GM06990 (cell line): ENCODE measurements at regions not wholly inside any gene's neighbourhood (a gene's known extent, or its start where the extent isn't known, plus 50 kb on each side); places are given as distances from the start of the nearest gene placed in this dataset.

Source experiments
- DNase-seq: peaks from one replicate; pipeline ENCODE4 v3.0.0-alpha.2; 2011; ENCODE audit not compliant: insufficient read length; ENCODE audit errors: extremely low read depth
- H3K27me3 ChIP-seq: replicated peaks from 2 replicates; pipeline ENCODE4 v1.6.0; 2011; ENCODE audit warnings: low read length; ENCODE audit not compliant: control insufficient read depth, insufficient read depth
- H3K36me3 ChIP-seq: 2 replicates; pipeline ENCODE4 v1.5.1; 2011; ENCODE audit warnings: low read length; ENCODE audit not compliant: control insufficient read depth, insufficient read depth
- H3K4me3 ChIP-seq: replicated peaks from 2 replicates; pipeline ENCODE4 v1.5.1; 2011; ENCODE audit warnings: low read depth, mild to moderate bottlenecking, control low read depth, low read length
- TF ChIP-seq, protein P1 (sequence below): IDR thresholded peaks from 2 replicates; pipeline ENCODE4 v1.5.1; 2011; ENCODE audit warnings: low read length, control low read depth, mild to moderate bottlenecking, inconsistent platforms; ENCODE audit not compliant: insufficient read depth, poor library complexity, severe bottlenecking

DNA sequence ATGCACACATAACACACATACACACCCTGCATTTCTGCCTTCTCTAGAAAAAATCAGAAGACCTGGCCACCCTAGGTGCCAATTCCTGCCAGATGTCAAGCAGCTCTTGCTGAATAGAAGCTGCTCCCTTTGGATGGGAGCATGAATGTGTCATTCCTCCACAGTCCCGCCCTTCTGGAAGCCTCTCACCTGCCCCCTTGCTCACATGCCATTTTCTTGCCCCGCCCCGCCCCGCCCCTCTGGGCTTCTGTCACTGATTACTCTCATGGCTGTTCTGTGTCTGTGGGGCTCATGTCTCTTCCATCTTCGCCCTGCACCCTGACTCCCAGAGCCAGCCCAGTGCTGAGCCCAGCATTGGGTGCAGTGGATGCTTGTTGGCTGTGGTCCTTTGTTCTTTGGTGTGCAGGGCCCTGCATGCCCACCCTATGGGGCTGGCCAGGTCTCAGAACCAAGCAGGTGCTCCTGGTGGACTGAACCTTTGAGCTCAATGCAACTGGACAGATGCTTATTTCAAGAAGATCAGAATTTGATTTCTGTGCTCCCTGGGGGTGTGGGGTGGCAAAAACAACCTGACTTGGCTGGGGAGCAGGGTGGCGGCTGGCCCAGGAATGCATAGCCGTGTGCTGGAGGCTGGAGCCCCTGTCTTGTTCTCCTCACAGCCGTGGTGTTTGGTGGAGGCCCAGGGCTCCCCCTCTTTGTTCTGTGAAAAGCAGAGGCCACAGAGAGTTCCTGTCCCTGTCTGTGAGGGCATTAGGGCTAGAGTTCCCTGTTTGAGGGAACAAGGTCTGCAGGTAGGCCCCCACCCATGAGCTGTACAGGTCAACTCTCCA is 140.6 kb upstream of the GLI2 start:
- TF ChIP-seq, protein P1, sequence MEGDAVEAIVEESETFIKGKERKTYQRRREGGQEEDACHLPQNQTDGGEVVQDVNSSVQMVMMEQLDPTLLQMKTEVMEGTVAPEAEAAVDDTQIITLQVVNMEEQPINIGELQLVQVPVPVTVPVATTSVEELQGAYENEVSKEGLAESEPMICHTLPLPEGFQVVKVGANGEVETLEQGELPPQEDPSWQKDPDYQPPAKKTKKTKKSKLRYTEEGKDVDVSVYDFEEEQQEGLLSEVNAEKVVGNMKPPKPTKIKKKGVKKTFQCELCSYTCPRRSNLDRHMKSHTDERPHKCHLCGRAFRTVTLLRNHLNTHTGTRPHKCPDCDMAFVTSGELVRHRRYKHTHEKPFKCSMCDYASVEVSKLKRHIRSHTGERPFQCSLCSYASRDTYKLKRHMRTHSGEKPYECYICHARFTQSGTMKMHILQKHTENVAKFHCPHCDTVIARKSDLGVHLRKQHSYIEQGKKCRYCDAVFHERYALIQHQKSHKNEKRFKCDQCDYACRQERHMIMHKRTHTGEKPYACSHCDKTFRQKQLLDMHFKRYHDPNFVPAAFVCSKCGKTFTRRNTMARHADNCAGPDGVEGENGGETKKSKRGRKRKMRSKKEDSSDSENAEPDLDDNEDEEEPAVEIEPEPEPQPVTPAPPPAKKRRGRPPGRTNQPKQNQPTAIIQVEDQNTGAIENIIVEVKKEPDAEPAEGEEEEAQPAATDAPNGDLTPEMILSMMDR = no peak
- Histone ChIP-seq H3K4me3 (no peak overlapping the region), H3K27me3 (no peaks in the 10 kb centered on the region; the same call in 1 of the 2 replicates), H3K36me3 (no peaks in the 10 kb centered on the region)
- no peak for DNase-seq

DNA sequence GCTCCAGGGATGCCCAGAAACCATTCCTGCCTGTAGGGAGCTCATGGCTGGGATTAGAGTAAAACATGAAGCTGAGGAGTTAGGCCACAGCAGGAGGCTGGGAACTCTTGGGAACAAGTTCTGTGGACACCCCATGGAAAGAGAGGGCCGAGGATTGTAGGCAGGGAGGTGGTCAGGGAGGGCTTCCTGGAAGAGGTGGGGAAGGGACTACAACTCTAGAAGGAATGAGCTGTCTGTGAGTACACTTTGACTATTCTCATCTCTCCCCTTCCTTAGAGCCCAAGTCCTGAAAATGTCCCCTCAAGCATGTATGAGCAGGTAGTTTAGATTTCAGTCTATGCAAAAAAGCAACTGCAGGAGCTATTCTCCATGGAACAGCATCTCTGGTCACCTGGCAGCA is 139.9 kb upstream of the GLI2 start:
- TF ChIP-seq, protein P1 = no peak
- H3K27me3 ChIP-seq = no peaks in the 10 kb centered on the region; the same call in 1 of the 2 replicates
- no peak overlapping the region for H3K4me3 ChIP-seq
- no peaks in the 10 kb centered on the region for H3K36me3 ChIP-seq
- DNase-seq = no peak

DNA sequence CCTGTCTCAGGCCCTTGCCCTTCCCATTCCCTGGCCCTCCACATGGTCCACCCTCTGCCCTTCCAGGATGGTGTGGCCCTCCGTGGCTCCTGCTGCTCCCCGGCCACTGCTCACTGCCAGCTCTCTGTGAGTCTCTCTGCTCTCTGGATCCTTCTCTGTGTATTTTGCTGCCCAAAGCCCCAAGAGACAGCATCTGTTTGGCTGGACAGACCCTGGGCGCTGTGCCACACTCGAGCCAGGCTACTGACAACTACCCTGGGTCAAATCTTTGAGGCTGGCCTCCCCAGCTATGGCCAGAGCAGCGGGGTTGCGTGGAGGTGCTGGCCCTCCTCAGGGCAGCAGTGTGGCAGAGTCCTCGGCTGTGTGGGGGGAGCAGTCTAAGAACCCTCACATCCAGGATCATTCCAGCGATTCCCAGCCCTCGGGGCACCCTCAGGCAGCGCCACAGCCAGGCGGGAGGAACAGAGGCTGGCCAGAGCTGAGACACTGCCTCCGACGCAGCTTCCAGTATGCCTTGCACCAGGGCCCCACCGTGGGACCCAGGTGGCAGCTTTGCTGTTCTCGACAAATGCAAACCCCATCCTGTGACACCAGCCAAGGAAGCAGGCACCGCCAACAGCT is 139.4 kb upstream of the GLI2 start:
- H3K36me3 ChIP-seq = no peaks in the 10 kb centered on the region
- H3K4me3 ChIP-seq = no peak overlapping the region
- no peak for DNase-seq
- TF ChIP-seq, protein P1 = no peak
- H3K27me3 ChIP-seq = no peaks in the 10 kb centered on the region; the same call in 1 of the 2 replicates

DNA sequence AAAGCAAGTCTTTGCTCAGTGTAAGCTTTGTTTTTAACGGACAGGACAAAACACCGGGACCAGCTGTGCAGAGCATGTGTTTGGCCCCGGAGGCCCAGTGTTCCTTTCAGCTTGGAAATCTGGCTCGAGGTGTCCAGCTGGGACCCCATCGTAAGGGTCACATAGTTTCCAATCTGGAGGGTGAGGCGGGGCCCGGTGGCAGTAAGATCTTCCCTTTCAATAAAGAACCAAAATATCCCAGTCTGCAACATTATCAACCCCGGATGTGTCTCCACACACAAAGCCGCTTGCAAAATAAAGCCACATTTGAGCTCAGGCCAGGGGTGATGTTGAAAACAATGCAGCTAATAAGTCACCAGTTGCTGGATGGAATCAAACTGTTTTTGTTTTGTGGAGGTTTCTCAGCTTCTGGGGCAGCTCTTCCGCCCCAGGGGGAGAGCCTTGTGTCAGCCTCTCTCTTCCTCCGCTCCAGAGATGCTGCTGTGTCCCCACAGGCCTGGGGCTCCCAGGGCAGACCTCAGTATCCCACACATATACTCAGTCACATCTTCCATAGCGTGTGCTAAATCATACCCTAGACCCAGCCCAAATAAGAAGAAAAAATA is 138.6 kb upstream of the GLI2 start:
- Histone ChIP-seq H3K4me3 (no peak overlapping the region), H3K36me3 (no peaks in the 10 kb centered on the region), H3K27me3 (no peaks in the 10 kb centered on the region; the same call in 1 of the 2 replicates)
- TF ChIP-seq, protein P1 = no peak
- no peak for DNase-seq

DNA sequence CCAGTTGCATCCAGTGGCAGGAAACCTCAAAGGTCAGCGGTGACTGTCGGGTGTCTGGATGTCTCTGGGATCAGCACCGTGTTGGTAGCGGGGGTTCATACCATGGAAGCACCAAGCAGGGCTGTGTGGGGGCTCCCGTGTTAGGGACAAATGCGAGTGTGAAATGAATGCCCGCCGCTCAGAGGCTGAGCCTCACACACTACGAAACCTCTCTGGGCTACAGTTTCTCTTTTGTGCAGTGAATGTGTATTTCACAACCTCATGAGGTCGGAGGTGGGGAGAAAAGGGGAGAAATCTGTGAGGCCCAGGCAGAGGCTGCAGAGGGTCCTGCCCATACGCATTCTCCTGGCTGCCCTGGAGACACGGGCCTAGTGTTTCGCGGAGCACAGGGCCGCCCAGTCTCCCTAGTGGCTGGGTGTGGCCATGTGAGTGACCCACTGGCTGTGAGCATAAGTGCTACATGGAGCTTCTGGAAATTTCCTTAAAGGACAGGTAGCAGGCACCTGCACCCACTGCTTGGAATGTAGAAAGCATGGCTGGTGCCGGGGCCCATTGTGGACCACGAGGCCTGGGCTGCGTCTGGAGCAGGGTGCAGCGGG is 138.0 kb upstream of the GLI2 start:
- TF ChIP-seq, protein P1 = no peak
- no peaks in the 10 kb centered on the region for H3K36me3 ChIP-seq
- no peak for DNase-seq
- no peak overlapping the region for H3K4me3 ChIP-seq
- no peaks in the 10 kb centered on the region; the same call in 1 of the 2 replicates for H3K27me3 ChIP-seq
